Glomerular visceral epithelial cell (primary cell): ENCODE measurements at regions not wholly inside any gene's neighbourhood (a gene's known extent, or its start where the extent isn't known, plus 50 kb on each side); places are given as distances from the start of the nearest gene placed in this dataset.

Experiments used
- DNase-seq: peaks from one replicate; pipeline ENCODE4 v3.0.0-alpha.2; 2016; ENCODE audit errors: extremely low spot score

GRCh38 chr11:116535994-116536393, 236.8 kb downstream of the BUD13 start:
- no peak for DNase-seq

- no peak for DNase-seq
Measured at GRCh38 chr11:116535120-116535519, 237.7 kb downstream of the BUD13 start.

GRCh38 chr11:116534270-116534975, 238.4 kb downstream of the BUD13 start:
- DNase-seq, result no peak

- DNase-seq, result no peak
Measured at GRCh38 chr11:116533186-116533825, 239.5 kb downstream of the BUD13 start.

GRCh38 chr11:116532066-116532465, 240.7 kb downstream of the BUD13 start:
- DNase-seq, result no peak

- DNase-seq, result no peak
Measured at GRCh38 chr11:116530705-116531104, 242.1 kb downstream of the BUD13 start.

GRCh38 chr11:116529271-116529670, 243.5 kb downstream of the BUD13 start:
- no peak for DNase-seq

- no peak for DNase-seq
Measured at GRCh38 chr11:116527180-116527991, 245.4 kb downstream of the BUD13 start.

GRCh38 chr11:116525961-116526495, 246.8 kb downstream of the BUD13 start:
- no peak for DNase-seq

GRCh38 chr11:116519499-116519898, 253.3 kb downstream of the BUD13 start:
- no peak for DNase-seq

GRCh38 chr11:116518141-116518540, 254.6 kb downstream of the BUD13 start:
- DNase-seq, result no peak

- no peak for DNase-seq
Measured at GRCh38 chr11:116517584-116517983, 255.2 kb downstream of the BUD13 start.

GRCh38 chr11:116517077-116517476, 255.7 kb downstream of the BUD13 start:
- no peak for DNase-seq

GRCh38 chr11:116515664-116516184, 257.1 kb downstream of the BUD13 start:
- no peak for DNase-seq

GRCh38 chr11:116513894-116514293, 258.9 kb downstream of the BUD13 start:
- no peak for DNase-seq

- no peak for DNase-seq
Measured at GRCh38 chr11:116513278-116513823, 259.4 kb downstream of the BUD13 start.

GRCh38 chr11:116512841-116513240, 259.9 kb downstream of the BUD13 start:
- DNase-seq, result no peak

GRCh38 chr11:116511684-116512083, 261.1 kb downstream of the BUD13 start:
- DNase-seq, result no peak

GRCh38 chr11:116510886-116511650, 261.7 kb downstream of the BUD13 start:
- no peak for DNase-seq

- no peak for DNase-seq
Measured at GRCh38 chr11:116510166-116510565, 262.6 kb downstream of the BUD13 start.

GRCh38 chr11:116509551-116509950, 263.2 kb downstream of the BUD13 start:
- no peak for DNase-seq
